OCI-LY7 (cell line): ENCODE measurements at regions not wholly inside any gene's neighbourhood (a gene's known extent, or its start where the extent isn't known, plus 50 kb on each side); places are given as distances from the start of the nearest gene placed in this dataset.

Experiments used
- BruUV-seq: library from RNA; stranded (reverse); fragments of 400-500 nt; replicated peaks from 2 replicates; lab custom pipeline; 2021; lab: Mats Ljungman, UMichigan
- CTCF ChIA-PET: fragments of 300-600 bp; sonication (Branson Sonifier 250); formaldehyde crosslinking; loops from one replicate; lab custom pipeline; 2022; ENCODE audit warnings: antibody characterized with exemption; ENCODE audit not compliant: unreplicated experiment; lab: Charles Lee
- POLR2A ChIA-PET: fragments of 300-600 bp; sonication (Branson Sonifier 250); formaldehyde crosslinking; loops from one replicate; lab custom pipeline; 2022; ENCODE audit warnings: antibody characterized with exemption; lab: Charles Lee
- DNase-seq: peaks from one replicate; pipeline ENCODE4 v3.0.0-alpha.2; 2015; ENCODE audit warnings: low spot score
- H2AFZ ChIP-seq: fragments of 200-600 bp; sonication (generic), shearing (Covaris generic); 2 replicates; pipeline ENCODE4 v1.6.1; 2014; ENCODE audit warnings: mild to moderate bottlenecking, antibody characterized with exemption, low read length, moderate library complexity
- H3K27ac ChIP-seq: fragments of 200-600 bp; sonication (generic); 2 replicates; pipeline ENCODE4 v1.5.1; 2014; ENCODE audit warnings: mixed run types, low read depth, mild to moderate bottlenecking, moderate library complexity, low read length, inconsistent platforms; ENCODE audit not compliant: poor library complexity, severe bottlenecking
- H3K36me3 ChIP-seq: fragments of 200-600 bp; sonication (generic); 2 replicates; pipeline ENCODE4 v1.6.1; 2014; ENCODE audit warnings: mild to moderate bottlenecking, antibody characterized with exemption, low read length, moderate library complexity, mixed read lengths; ENCODE audit not compliant: insufficient read depth
- H3K4me1 ChIP-seq: fragments of 200-600 bp; sonication (generic); 2 replicates; pipeline ENCODE4 v1.5.1; 2014; ENCODE audit warnings: mild to moderate bottlenecking, low read length; ENCODE audit not compliant: insufficient read depth, poor library complexity, severe bottlenecking
- H3K4me2 ChIP-seq: fragments of 200-600 bp; sonication (generic); 2 replicates; pipeline ENCODE4 v1.6.1; 2014; ENCODE audit warnings: mild to moderate bottlenecking, low read length
- H3K4me3 ChIP-seq: fragments of 200-600 bp; sonication (generic); 2 replicates; pipeline ENCODE4 v1.5.1; 2014; ENCODE audit warnings: mild to moderate bottlenecking, low read depth, low read length; ENCODE audit not compliant: poor library complexity, severe bottlenecking
- H3K79me2 ChIP-seq: fragments of 200-600 bp; sonication (generic); 2 replicates; pipeline ENCODE4 v1.6.1; 2016; ENCODE audit warnings: low read depth, mild to moderate bottlenecking, low read length, moderate library complexity, mixed read lengths; ENCODE audit not compliant: insufficient read depth
- H3K9me2 ChIP-seq: fragments of 200-600 bp; sonication (generic); 2 replicates; pipeline ENCODE4 v1.6.1; 2016; ENCODE audit warnings: mild to moderate bottlenecking, low read length, mixed read lengths; ENCODE audit not compliant: insufficient read depth
- H3K9me3 ChIP-seq: fragments of 200-600 bp; sonication (generic); 2 replicates; pipeline ENCODE4 v1.6.1; 2014; ENCODE audit warnings: mild to moderate bottlenecking, mixed run types, low read length, mixed read lengths
- H4K20me1 ChIP-seq: fragments of 200-600 bp; sonication (generic); 2 replicates; pipeline ENCODE4 v1.6.1; 2014; ENCODE audit warnings: mild to moderate bottlenecking, antibody characterized with exemption, low read length, moderate library complexity, mixed read lengths; ENCODE audit not compliant: insufficient read depth
- CTCF ChIP-seq: fragments of 200-600 bp; sonication (generic); conservative IDR thresholded peaks from 2 replicates; pipeline ENCODE4 v1.5.1; 2014; ENCODE audit warnings: mild to moderate bottlenecking, antibody characterized with exemption, low read length, moderate library complexity, mixed read lengths
- EZH2phosphoT487 ChIP-seq: fragments of 200-600 bp; sonication (generic); IDR thresholded peaks from 2 replicates; pipeline ENCODE4 v1.6.1; 2018; ENCODE audit warnings: low read depth, borderline replicate concordance, mild to moderate bottlenecking, mixed run types, antibody characterized with exemption, low read length, moderate library complexity, mixed read lengths
- intact Hi-C: fragments of 100-400 bp; cut with micrococcal nuclease; formaldehyde crosslinking; loops from one replicate; pipeline ENCODE4 v1.10.0; 2022; ENCODE audit not compliant: unreplicated experiment

- Histone ChIP-seq H3K9me3 (no peaks in the 10 kb centered on the region), H3K36me3 (no peaks in the 10 kb centered on the region), H2AFZ (no peak overlapping the region), H3K9me2 (no peaks in the 10 kb centered on the region), H3K4me2 (no peak overlapping the region), H3K27ac (no peak overlapping the region), H3K4me1 (peaks cover 6% of the 10 kb centered on the region), H4K20me1 (no peaks in the 10 kb centered on the region), H3K4me3 (no peak overlapping the region), H3K79me2 (no peaks in the 10 kb centered on the region)
- no TSS peak for BruUV-seq
- POLR2A ChIA-PET = no interaction called here
- no peak for TF ChIP-seq CTCF
- TF ChIP-seq EZH2phosphoT487 = no peak
- DNase-seq = no peak
- CTCF ChIA-PET = no interaction called here
- intact Hi-C loops = no loop called here
Observed at GRCh38 chr12:116382686-116383530, 105.4 kb upstream of the MED13L start.

DNA sequence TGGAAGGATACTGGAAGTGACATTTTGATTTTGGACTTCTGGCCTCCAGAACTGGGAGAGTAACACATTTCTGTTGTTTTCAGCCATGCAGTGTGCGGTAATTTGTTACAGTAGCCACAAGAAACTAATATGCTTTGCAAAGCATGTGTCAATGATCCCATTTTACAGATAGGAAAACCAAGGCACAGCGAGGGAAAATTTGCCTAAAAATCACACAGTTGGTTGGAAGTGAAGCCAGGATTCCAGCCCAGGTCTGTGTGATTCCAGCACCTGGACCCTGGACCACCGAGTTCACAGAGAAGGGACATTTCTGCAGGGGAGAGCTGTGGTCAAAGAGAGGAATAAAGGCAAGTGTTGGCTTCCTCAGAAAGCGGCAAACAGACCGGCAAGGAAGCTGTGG, 106.7 kb upstream of the MED13L start:
- H3K9me3 ChIP-seq = no peaks in the 10 kb centered on the region
- CTCF ChIA-PET = no interaction called here
- no peak overlapping the region for H2AFZ ChIP-seq
- no peaks in the 10 kb centered on the region for H4K20me1 ChIP-seq
- no peak overlapping the region for H3K27ac ChIP-seq
- peaks cover 6% of the 10 kb centered on the region for H3K4me1 ChIP-seq
- POLR2A ChIA-PET = no interaction called here
- H3K4me2 ChIP-seq = no peak overlapping the region
- intact Hi-C loops = no loop called here
- no TSS peak for BruUV-seq
- H3K9me2 ChIP-seq = no peaks in the 10 kb centered on the region
- no peak for DNase-seq
- H3K79me2 ChIP-seq = no peaks in the 10 kb centered on the region
- no peaks in the 10 kb centered on the region for H3K36me3 ChIP-seq
- TF ChIP-seq EZH2phosphoT487 = no peak
- no peak overlapping the region for H3K4me3 ChIP-seq

- ChIA-PET CTCF (interaction anchor here (0.9 kb wide), 1 partner anchor 15 kb away, joined by 3 read pairs; no protein-coding TSS in a partner anchor), POLR2A (interaction anchor here (0.6 to 0.7 kb wide), 3 partner anchors 21 to 524 kb away, joined by 3 to 4 read pairs (median 3); no protein-coding TSS in a partner anchor)
- no TSS peak for BruUV-seq
- no peak for TF ChIP-seq CTCF
- peaks cover 6% of the 10 kb centered on the region for H3K4me1 ChIP-seq
- H3K9me2 ChIP-seq = no peaks in the 10 kb centered on the region
- H3K4me2 ChIP-seq = no peak overlapping the region
- no peak overlapping the region for H2AFZ ChIP-seq
- no peaks in the 10 kb centered on the region for H3K36me3 ChIP-seq
- no peak overlapping the region for H3K27ac ChIP-seq
- H3K79me2 ChIP-seq = no peaks in the 10 kb centered on the region
- intact Hi-C loops = no loop called here
- H3K9me3 ChIP-seq = no peaks in the 10 kb centered on the region
- no peaks in the 10 kb centered on the region for H4K20me1 ChIP-seq
- peak; percentile 9 for DNase-seq
- H3K4me3 ChIP-seq = no peak overlapping the region
Observed at GRCh38 chr12:116384691-116385485, 107.4 kb upstream of the MED13L start.
